Liver (tissue), 8 donors: ENCODE measurements at regions not wholly inside any gene's neighbourhood (a gene's known extent, or its start where the extent isn't known, plus 50 kb on each side); places are given as distances from the start of the nearest gene placed in this dataset.

Experiments
- DNase-seq: peaks from one replicate; pipeline ENCODE4 v3.0.0-alpha.2; 2017; ENCODE audit warnings: low spot score
- H3K27ac ChIP-seq, 2 donors: one replicate each; pipeline ENCODE4 v1.7.0; 2013; ENCODE audit warnings: inconsistent platforms in 2 of 2, low read length in 2 of 2, control low read depth in 1 of 2, low read depth in 1 of 2, mild to moderate bottlenecking in 1 of 2
- H3K27me3 ChIP-seq, 4 donors: one replicate each; pipeline versions ENCODE4 v1.6.1 to v1.7.0; 2013; ENCODE audit warnings: low read length in 3 of 4, inconsistent platforms in 1 of 4, mild to moderate bottlenecking in 1 of 4, moderate library complexity in 1 of 4; ENCODE audit not compliant: control insufficient read depth in 4 of 4, insufficient read depth in 4 of 4
- H3K36me3 ChIP-seq, 4 donors: one replicate each; pipeline versions ENCODE4 v1.6.1 to v1.7.0; 2013; ENCODE audit warnings: low read length in 3 of 4, mild to moderate bottlenecking in 3 of 4, low read depth in 1 of 4, moderate library complexity in 1 of 4; ENCODE audit not compliant: control insufficient read depth in 4 of 4, insufficient read depth in 3 of 4
- H3K4me1 ChIP-seq, 4 donors: one replicate each; pipeline versions ENCODE4 v1.6.1 to v1.7.0; 2013; ENCODE audit warnings: low read length in 3 of 4, mild to moderate bottlenecking in 3 of 4, moderate library complexity in 1 of 4; ENCODE audit not compliant: control insufficient read depth in 4 of 4, insufficient read depth in 4 of 4
- H3K4me3 ChIP-seq, 3 donors: one replicate each; pipeline versions ENCODE4 v1.6.1 to v1.7.0; 2013; ENCODE audit warnings: low read length in 3 of 3, control low read depth in 1 of 3, low read depth in 1 of 3, mild to moderate bottlenecking in 1 of 3
- H3K9ac ChIP-seq, 2 donors: one replicate each; pipeline ENCODE4 v1.7.0; 2013; ENCODE audit warnings: low read length in 2 of 2, mild to moderate bottlenecking in 2 of 2, moderate library complexity in 2 of 2, control low read depth in 1 of 2, low read depth in 1 of 2
- H3K9me3 ChIP-seq, 4 donors: one replicate each; pipeline versions ENCODE4 v1.6.1 to v1.7.0; 2013; ENCODE audit warnings: low read length in 3 of 4; ENCODE audit not compliant: control insufficient read depth in 4 of 4
- CTCF ChIP-seq: fragments of 150-350 bp; IDR thresholded peaks from 2 replicates; pipeline ENCODE4 v1.5.1; 2017; ENCODE audit warnings: improper control_type of control experiment, low read depth, low read length; ENCODE audit not compliant: missing input control
- EGR1 ChIP-seq, 2 donors: IDR thresholded peaks; 2 replicates each; pipeline ENCODE4 v1.6.1; 2016 to 2018; ENCODE audit warnings: antibody characterized with exemption in 2 of 2, low read depth in 2 of 2
- FOXA1 ChIP-seq: IDR thresholded peaks from 2 replicates; pipeline ENCODE4 v1.6.1; 2016; ENCODE audit warnings: antibody characterized with exemption
- FOXA2 ChIP-seq: IDR thresholded peaks from 2 replicates; pipeline ENCODE4 v1.6.1; 2016; ENCODE audit warnings: antibody characterized with exemption
- GABPA ChIP-seq, 2 donors: IDR thresholded peaks in 1 of 2; conservative IDR thresholded peaks in 1 of 2; 2 replicates each; pipeline ENCODE4 v1.6.1; 2016; ENCODE audit warnings: antibody characterized with exemption in 2 of 2, mild to moderate bottlenecking in 1 of 2, moderate library complexity in 1 of 2
- HNF4A ChIP-seq, 2 donors: conservative IDR thresholded peaks; 2 replicates each; pipeline ENCODE4 v1.6.1; 2016; ENCODE audit warnings: antibody characterized with exemption in 2 of 2, mild to moderate bottlenecking in 2 of 2
- HNF4G ChIP-seq: IDR thresholded peaks from 2 replicates; pipeline ENCODE4 v1.6.1; 2016; ENCODE audit warnings: antibody characterized with exemption
- JUND ChIP-seq, 2 donors: IDR thresholded peaks; 2 replicates each; pipeline ENCODE4 v1.6.1; 2016; ENCODE audit warnings: antibody characterized with exemption in 2 of 2
- NR2F2 ChIP-seq: IDR thresholded peaks from 2 replicates; pipeline ENCODE4 v1.6.1; 2016; ENCODE audit warnings: antibody characterized with exemption
- RAD21 ChIP-seq, 2 donors: IDR thresholded peaks; 2 replicates each; pipeline ENCODE4 v1.6.1; 2016; ENCODE audit warnings: antibody characterized with exemption in 2 of 2, mild to moderate bottlenecking in 2 of 2
- RXRA ChIP-seq, 2 donors: IDR thresholded peaks; 2 replicates each; pipeline ENCODE4 v1.6.1; 2017 to 2018; ENCODE audit warnings: antibody characterized with exemption in 2 of 2, mild to moderate bottlenecking in 1 of 2
- SP1 ChIP-seq: IDR thresholded peaks from 2 replicates; pipeline ENCODE4 v1.6.1; 2018; ENCODE audit warnings: antibody characterized with exemption, mild to moderate bottlenecking
- TAF1 ChIP-seq: conservative IDR thresholded peaks from 2 replicates; pipeline ENCODE4 v1.6.1; 2016; ENCODE audit warnings: antibody characterized with exemption, mild to moderate bottlenecking
- YY1 ChIP-seq: IDR thresholded peaks from 2 replicates; pipeline ENCODE4 v1.6.1; 2016; ENCODE audit warnings: antibody characterized with exemption, mild to moderate bottlenecking
- WGBS: extraction: QIAGEN DNeasy Blood & Tissue Kit; methylation state at CpG from one replicate; pipeline ENCODE4 v1.1.7; 2013; 5-methylcytosine and 5-hydroxymethylcytosine counted together
- TF ChIP-seq, protein P1 (sequence below): IDR thresholded peaks from 2 replicates; pipeline ENCODE4 v1.6.1; 2016; ENCODE audit warnings: antibody characterized with exemption, mild to moderate bottlenecking
- TF ChIP-seq, protein P2 (sequence below): IDR thresholded peaks from 2 replicates; pipeline ENCODE4 v1.6.1; 2016; ENCODE audit warnings: antibody characterized with exemption
- TF ChIP-seq, protein P3 (sequence below): IDR thresholded peaks from 2 replicates; pipeline ENCODE4 v1.6.1; 2016; ENCODE audit warnings: antibody characterized with exemption
- TF ChIP-seq, protein P4 (sequence below): IDR thresholded peaks from 2 replicates; pipeline ENCODE4 v1.6.1; 2016; ENCODE audit warnings: antibody characterized with exemption
- donor health status: healthy.
- donor health status: healthy.
- donor health status: healthy.
- donor health status: healthy.
- donor health status: healthy.

DNA sequence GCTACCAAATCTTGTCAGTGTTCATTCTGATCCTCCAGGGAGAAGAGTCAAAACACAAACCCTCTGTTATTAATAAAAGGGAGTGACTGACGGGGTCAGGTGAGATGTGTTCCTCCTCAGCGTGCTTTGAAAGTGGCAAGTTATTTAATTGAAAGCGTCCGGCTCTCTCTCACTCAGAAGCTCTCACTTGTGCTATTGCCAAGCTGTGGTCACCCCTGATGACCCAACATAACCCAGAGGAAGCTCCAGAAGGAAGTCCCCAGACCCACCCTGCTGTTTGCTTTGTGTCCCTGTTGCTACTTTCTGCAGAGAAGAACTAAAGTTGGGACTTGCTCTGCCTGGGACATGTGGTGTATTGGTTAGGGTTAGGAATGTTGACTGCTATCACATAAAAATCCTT lies 235.6 kb downstream of the EDEM1 start:
- TF ChIP-seq, protein P1, sequence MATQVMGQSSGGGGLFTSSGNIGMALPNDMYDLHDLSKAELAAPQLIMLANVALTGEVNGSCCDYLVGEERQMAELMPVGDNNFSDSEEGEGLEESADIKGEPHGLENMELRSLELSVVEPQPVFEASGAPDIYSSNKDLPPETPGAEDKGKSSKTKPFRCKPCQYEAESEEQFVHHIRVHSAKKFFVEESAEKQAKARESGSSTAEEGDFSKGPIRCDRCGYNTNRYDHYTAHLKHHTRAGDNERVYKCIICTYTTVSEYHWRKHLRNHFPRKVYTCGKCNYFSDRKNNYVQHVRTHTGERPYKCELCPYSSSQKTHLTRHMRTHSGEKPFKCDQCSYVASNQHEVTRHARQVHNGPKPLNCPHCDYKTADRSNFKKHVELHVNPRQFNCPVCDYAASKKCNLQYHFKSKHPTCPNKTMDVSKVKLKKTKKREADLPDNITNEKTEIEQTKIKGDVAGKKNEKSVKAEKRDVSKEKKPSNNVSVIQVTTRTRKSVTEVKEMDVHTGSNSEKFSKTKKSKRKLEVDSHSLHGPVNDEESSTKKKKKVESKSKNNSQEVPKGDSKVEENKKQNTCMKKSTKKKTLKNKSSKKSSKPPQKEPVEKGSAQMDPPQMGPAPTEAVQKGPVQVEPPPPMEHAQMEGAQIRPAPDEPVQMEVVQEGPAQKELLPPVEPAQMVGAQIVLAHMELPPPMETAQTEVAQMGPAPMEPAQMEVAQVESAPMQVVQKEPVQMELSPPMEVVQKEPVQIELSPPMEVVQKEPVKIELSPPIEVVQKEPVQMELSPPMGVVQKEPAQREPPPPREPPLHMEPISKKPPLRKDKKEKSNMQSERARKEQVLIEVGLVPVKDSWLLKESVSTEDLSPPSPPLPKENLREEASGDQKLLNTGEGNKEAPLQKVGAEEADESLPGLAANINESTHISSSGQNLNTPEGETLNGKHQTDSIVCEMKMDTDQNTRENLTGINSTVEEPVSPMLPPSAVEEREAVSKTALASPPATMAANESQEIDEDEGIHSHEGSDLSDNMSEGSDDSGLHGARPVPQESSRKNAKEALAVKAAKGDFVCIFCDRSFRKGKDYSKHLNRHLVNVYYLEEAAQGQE = no peak
- TF ChIP-seq, protein P2, sequence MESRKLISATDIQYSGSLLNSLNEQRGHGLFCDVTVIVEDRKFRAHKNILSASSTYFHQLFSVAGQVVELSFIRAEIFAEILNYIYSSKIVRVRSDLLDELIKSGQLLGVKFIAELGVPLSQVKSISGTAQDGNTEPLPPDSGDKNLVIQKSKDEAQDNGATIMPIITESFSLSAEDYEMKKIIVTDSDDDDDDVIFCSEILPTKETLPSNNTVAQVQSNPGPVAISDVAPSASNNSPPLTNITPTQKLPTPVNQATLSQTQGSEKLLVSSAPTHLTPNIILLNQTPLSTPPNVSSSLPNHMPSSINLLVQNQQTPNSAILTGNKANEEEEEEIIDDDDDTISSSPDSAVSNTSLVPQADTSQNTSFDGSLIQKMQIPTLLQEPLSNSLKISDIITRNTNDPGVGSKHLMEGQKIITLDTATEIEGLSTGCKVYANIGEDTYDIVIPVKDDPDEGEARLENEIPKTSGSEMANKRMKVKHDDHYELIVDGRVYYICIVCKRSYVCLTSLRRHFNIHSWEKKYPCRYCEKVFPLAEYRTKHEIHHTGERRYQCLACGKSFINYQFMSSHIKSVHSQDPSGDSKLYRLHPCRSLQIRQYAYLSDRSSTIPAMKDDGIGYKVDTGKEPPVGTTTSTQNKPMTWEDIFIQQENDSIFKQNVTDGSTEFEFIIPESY = no peak
- TF ChIP-seq, protein P3, sequence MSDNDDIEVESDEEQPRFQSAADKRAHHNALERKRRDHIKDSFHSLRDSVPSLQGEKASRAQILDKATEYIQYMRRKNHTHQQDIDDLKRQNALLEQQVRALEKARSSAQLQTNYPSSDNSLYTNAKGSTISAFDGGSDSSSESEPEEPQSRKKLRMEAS = no peak
- TF ChIP-seq RXRA (IDR thresholded peaks at IDR 0.05) (no peak), FOXA2 (no peak), EGR1 (IDR thresholded peaks at IDR 0.05; ENCODE audit: low read depth in 2 of 2) (no peak), NR2F2 (no peak), HNF4A (conservative IDR thresholded peaks at IDR 0.05) (no peak), RAD21 (IDR thresholded peaks at IDR 0.05) (no peak), TAF1 (no peak), HNF4G (no peak), CTCF (no peak)
- TF ChIP-seq, protein P4, sequence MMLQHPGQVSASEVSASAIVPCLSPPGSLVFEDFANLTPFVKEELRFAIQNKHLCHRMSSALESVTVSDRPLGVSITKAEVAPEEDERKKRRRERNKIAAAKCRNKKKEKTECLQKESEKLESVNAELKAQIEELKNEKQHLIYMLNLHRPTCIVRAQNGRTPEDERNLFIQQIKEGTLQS = no peak
- H3K4me3 ChIP-seq = no peak overlapping the region
- DNase-seq = no peak
- H3K9ac ChIP-seq = no peak overlapping the region
- no peaks in the 10 kb centered on the region for H3K4me1 ChIP-seq
- H3K9me3 ChIP-seq = no peaks in the 10 kb centered on the region
- H3K27ac ChIP-seq = no peak overlapping the region
- 73% methylated on average over 4 of the region's 4 CpGs for WGBS
- H3K27me3 ChIP-seq = peaks cover 0 to 3% (median 0%) of the 10 kb centered on the region in 4 donors
- no peaks in the 10 kb centered on the region for H3K36me3 ChIP-seq

DNA sequence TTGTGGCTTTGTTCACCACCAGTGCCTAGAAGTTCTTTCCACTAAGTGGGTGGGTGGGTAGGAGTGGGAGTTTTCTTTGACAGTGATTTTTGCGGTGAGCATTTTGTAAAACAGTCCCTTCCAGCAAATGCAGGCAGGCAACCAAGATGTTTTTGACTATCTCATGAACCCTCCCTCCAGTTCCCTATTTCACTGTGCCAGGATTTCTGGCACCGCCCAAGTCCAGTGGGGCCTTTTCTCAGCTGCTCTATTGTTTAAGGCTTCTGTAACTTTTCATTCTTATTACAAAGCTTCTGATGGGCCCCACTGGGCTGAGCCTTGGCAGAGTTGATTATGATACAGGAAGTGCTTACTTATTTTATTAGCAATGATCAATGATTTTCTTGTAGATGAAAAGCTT lies 236.0 kb downstream of the EDEM1 start:
- no peak for DNase-seq
- no peak overlapping the region for H3K9ac ChIP-seq
- WGBS = 86% methylated on average over 2 of the region's 2 CpGs
- peaks cover 0 to 3% (median 0%) of the 10 kb centered on the region in 4 donors for H3K27me3 ChIP-seq
- H3K27ac ChIP-seq = no peak overlapping the region
- H3K4me1 ChIP-seq = no peaks in the 10 kb centered on the region
- H3K36me3 ChIP-seq = no peaks in the 10 kb centered on the region
- H3K9me3 ChIP-seq = no peaks in the 10 kb centered on the region
- H3K4me3 ChIP-seq = no peak overlapping the region
- TF ChIP-seq CTCF = no peak
- TF ChIP-seq SP1 = no peak
- TF ChIP-seq, protein P1 = no peak
- no peak for TF ChIP-seq HNF4G
- no peak for TF ChIP-seq EGR1 (IDR thresholded peaks at IDR 0.05; ENCODE audit: low read depth in 2 of 2)
- TF ChIP-seq TAF1 = no peak
- TF ChIP-seq GABPA (IDR thresholded peaks at IDR 0.05 in 1 of 2, conservative IDR thresholded peaks at IDR 0.05 in 1 of 2) = no peak
- no peak for TF ChIP-seq RXRA (IDR thresholded peaks at IDR 0.05)
- TF ChIP-seq RAD21 (IDR thresholded peaks at IDR 0.05) = no peak
- no peak for TF ChIP-seq FOXA2
- TF ChIP-seq, protein P4 = no peak
- TF ChIP-seq JUND (IDR thresholded peaks at IDR 0.05) = no peak
- TF ChIP-seq YY1 = no peak
- no peak for TF ChIP-seq FOXA1
- TF ChIP-seq NR2F2 = no peak
